HG03135 (cell line): ENCODE measurements at regions not wholly inside any gene's neighbourhood (a gene's known extent, or its start where the extent isn't known, plus 50 kb on each side); places are given as distances from the start of the nearest gene placed in this dataset.

Experiments
- ATAC-seq: cut with Tn5 transposase; IDR thresholded peaks from one replicate; pipeline ENCODE4 v1.9.1; 2021; ENCODE audit warnings: mild to moderate bottlenecking, moderate library complexity; ENCODE audit not compliant: unreplicated experiment

GRCh38 chr2:194253528-194254259 lies 1403.3 kb upstream of the SLC39A10 start:
- ATAC-seq: no peak

GRCh38 chr2:194252127-194252526 lies 1404.9 kb upstream of the SLC39A10 start:
- ATAC-seq: no peak

- ATAC-seq: no peak
Measured at GRCh38 chr2:194232600-194232999, 1424.4 kb upstream of the SLC39A10 start.

GRCh38 chr2:194223218-194223617 lies 1433.8 kb upstream of the SLC39A10 start:
- no peak for ATAC-seq

- ATAC-seq: no peak
Measured at GRCh38 chr2:194214192-194214591, 1442.8 kb upstream of the SLC39A10 start.

- no peak for ATAC-seq
Measured at GRCh38 chr2:194205568-194206227, 1451.3 kb upstream of the SLC39A10 start.

- no peak for ATAC-seq
Measured at GRCh38 chr2:194203898-194204297, 1453.1 kb upstream of the SLC39A10 start.

- ATAC-seq: no peak
Measured at GRCh38 chr2:194182888-194183287, 1474.1 kb upstream of the SLC39A10 start.

GRCh38 chr2:194176134-194176533 lies 1480.9 kb upstream of the SLC39A10 start:
- no peak for ATAC-seq

GRCh38 chr2:194166818-194167217 lies 1490.2 kb upstream of the SLC39A10 start:
- peak; percentile 85 for ATAC-seq

- no peak for ATAC-seq
Measured at GRCh38 chr2:194155431-194155830, 1501.6 kb upstream of the SLC39A10 start.

- no peak for ATAC-seq
Measured at GRCh38 chr2:194151231-194151630, 1505.8 kb upstream of the SLC39A10 start.

GRCh38 chr2:194135463-194135862 lies 1521.6 kb upstream of the SLC39A10 start:
- no peak for ATAC-seq

- no peak for ATAC-seq
Measured at GRCh38 chr2:194128810-194129209, 1528.2 kb upstream of the SLC39A10 start.

GRCh38 chr2:194126418-194126817 lies 1530.6 kb upstream of the SLC39A10 start:
- no peak for ATAC-seq

GRCh38 chr2:194116861-194117260 lies 1540.2 kb upstream of the SLC39A10 start:
- ATAC-seq: no peak

- no peak for ATAC-seq
Measured at GRCh38 chr2:194105358-194105757, 1551.7 kb upstream of the SLC39A10 start.

- ATAC-seq: peak; percentile 92
Measured at GRCh38 chr2:194104687-194105086, 1552.3 kb upstream of the SLC39A10 start.

GRCh38 chr2:194103941-194104659 lies 1552.9 kb upstream of the SLC39A10 start:
- ATAC-seq: no peak

- no peak for ATAC-seq
Measured at GRCh38 chr2:194102546-194102945, 1554.5 kb upstream of the SLC39A10 start.

- no peak for ATAC-seq
Measured at GRCh38 chr2:194100201-194100600, 1556.8 kb upstream of the SLC39A10 start.

- ATAC-seq: no peak
Measured at GRCh38 chr2:194096402-194096801, 1560.6 kb upstream of the SLC39A10 start.
